ENCODE measurements at regions not wholly inside any gene's neighbourhood (a gene's known extent, or its start where the extent isn't known, plus 50 kb on each side); places are given as distances from the start of the nearest gene placed in this dataset.

- TF ChIP-seq POLR2AphosphoS5 (IDR thresholded peaks at IDR 0.05; ENCODE audit: low read depth, low read length): no peak
- TF ChIP-seq POLR2A (IDR thresholded peaks at IDR 0.05; ENCODE audit: low read depth, low read length): no peak
- no peak for TF ChIP-seq SPI1 (IDR thresholded peaks at IDR 0.05; ENCODE audit: low read depth, low read length)
- no peak for TF ChIP-seq PAX5 (IDR thresholded peaks at IDR 0.05; ENCODE audit: insufficient read depth, low read length, severe bottlenecking)
- no peak for TF ChIP-seq TAF1 (IDR thresholded peaks at IDR 0.05; ENCODE audit: low read depth, low read length)
These were observed 104.6 kb downstream of the LACC1 start for GRCh38 chr13:43984292-43984691.
